ENCODE measurements at regions not wholly inside any gene's neighbourhood (a gene's known extent, or its start where the extent isn't known, plus 50 kb on each side); places are given as distances from the start of the nearest gene placed in this dataset.

DNA sequence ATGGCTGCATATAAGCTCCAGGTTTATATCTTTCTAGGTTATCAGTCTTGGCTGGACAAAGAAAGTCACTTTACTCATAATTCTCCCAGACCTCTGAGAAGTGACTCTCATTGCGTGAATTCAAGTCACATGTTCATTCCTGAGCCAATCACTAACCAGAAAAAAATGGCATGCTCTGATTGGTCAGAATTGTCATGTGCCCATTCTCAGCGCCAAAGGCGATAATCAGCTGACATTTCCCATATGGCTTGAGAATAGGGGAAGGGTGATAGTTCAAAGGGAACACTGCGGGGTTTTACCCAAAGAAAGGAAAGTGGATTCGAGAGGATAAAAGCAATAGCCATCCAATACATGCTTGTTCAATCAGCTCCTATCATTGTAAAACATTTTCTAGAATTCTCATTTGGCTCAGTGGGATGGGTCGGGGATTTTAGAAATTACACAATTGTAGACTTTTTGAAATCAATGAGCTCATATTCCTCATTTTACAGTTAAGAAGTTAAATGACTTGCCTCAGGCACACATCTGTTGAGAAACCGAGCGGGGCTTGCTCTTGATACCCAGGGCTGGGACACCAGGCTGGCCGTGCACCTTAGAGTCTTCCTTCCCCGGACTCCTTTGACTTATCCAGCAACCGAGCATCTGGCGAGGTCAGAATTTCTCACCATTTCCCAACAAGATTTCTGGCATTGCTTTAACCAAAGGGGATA, 454.0 kb upstream of the TBX3 start:
- TF ChIP-seq CTCF (IDR thresholded peaks at IDR 0.05) (no peak), POLR2A (IDR thresholded peaks at IDR 0.05) (no peak)
